GM18519 (cell line): ENCODE measurements at regions not wholly inside any gene's neighbourhood (a gene's known extent, or its start where the extent isn't known, plus 50 kb on each side); places are given as distances from the start of the nearest gene placed in this dataset.

Source experiments
- ATAC-seq: cut with Tn5 transposase; IDR thresholded peaks from one replicate; pipeline ENCODE4 v1.9.1; 2021; ENCODE audit warnings: mild to moderate bottlenecking, moderate library complexity; ENCODE audit not compliant: unreplicated experiment, low FRiP score

DNA sequence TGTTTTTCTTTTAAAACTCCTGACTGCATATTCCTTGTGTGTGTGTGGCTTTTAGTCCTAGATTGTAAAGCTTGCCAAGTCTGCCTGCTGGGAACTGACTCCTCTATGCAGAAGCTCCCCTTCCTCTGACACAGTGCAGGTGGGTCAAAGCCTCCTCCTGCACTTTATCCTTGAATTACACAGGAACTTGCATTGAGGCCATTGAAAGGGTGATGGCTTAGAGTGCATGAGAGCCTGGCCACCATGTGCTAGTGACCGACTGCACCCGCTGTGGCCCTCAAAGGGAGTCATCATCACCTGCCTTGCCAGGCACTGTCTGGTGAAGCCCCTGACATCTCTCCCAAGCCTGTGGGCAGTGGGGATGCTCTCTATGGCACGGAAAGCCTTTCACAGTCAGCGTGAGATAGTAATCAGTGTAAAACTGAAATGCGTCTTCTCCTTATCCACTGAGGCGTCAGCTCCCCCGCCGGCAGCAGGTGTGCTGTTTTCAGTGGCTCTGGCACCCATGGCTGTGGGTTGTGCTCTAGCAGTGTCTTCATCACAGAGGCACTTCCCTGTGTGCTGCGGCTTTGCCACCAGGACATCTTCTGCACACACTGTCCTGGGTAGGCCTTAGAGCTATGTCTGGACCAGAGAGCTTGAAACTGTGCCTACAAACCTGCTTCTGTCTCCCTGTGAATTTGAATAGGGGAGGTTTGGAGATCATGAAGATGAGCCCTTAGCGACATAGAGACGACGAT, 87.9 kb downstream of the THBS2 start:
- ATAC-seq, result no peak

DNA sequence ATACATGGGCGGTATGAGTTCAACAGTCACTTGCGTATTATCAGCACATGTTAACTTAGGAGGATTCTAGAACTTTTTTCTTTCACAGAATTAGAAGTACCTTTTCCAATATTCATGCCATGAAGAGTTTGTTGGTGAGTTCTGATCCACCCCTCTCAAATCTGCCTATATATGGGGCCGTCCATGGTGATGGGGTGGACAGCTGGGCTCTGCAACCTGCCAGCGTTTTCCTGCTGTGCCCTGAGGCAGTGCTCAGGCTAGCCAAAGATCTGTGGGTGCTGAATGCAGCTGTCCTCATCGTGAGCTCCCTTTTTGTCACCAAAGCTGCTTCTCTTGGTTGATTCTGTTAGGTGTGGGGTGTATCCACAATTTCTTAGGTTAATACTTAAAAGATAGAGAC, 88.7 kb downstream of the THBS2 start:
- ATAC-seq, result no peak

DNA sequence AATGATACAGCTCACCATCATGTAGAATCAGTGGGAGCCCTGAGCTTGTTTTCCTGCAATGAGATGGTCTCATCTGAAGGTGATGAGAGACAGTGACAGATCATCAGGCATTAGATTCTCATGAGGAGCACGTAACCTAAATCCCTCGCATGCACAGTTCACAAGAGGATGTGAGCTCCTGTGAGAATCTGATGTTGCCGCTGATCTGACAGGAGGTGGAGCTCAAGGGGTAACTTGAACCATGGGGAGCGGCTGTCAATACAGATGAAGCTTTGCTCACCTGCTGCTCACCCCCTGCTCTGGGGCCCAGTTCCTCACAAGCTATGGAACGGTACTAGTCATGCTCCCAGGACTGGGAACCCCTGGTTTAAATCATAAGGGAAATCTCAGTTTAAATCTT, 89.2 kb downstream of the THBS2 start:
- ATAC-seq, result no peak

DNA sequence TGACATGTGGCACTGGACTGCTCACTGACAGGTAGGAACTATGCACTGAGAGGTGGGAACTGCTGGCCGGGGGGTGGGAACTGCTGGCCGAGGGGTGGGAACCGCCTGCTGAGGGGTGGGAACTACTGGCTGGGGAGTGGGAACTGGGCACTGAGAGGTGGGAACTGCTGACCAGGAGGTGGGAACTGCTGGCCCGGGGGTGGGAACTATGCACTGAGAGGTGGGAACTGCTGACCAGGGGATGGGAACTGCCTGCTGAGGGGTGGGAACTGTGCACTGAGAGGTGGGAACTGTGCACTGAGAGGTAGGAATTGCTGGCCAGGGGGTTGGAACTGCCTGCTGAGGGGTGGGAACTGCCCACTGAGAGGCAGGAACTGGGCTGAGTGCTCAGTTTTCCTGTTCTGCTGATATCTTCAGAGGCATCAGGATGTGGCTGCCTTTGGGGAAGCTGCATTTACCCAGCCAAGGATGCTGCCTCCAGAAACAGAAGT, 90.2 kb downstream of the THBS2 start:
- no peak for ATAC-seq

DNA sequence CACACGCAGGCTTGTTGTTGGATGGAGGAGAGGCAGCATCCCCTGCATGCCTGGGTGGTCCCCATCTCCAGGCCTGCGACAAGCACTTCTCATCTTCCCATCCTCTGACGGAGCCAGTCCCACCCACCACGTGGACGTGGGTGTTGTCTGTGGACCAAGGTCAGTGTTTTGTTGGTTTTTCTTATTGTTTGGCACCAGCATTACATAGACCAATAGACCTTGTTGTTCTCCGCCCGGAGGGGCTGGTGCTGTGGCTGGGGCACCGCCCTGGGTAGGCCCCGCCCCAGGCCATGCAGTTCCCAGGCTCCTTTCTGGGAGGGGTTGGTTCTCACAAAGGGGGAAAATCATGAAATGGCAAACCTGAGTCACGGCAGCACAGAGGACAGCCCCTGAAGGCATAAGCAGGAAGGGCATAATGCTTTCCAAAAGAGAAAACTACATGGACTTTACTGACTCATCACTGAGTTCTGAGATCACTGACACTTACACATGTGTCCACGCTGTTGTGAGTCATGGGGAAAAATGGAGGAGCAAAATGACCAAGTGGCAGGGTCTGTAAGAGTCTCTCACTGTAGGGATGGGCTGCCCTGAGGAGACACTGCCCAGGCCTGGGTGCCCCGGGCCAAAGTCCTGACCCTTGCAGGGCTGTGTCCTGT, 90.8 kb downstream of the THBS2 start:
- ATAC-seq, result no peak

DNA sequence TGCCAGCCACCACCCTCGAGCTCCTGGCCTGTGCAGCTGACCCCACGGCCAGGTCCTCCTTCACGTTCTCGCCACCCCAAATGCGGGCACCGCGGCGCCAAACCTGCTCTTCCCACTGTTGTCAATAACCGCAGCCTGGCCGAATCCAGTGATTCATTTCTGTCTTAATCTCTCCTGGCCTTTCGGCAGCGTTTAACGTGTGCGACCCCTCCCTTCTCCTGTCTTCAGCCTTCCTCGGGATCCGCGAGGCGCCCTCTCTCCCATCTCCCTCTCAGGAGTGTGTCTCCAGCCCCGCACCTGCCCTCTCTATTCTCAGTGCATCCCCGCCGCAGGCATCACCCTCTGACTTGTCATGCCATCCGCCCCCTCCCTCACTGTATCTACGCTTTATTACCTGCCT, 91.4 kb downstream of the THBS2 start:
- no peak for ATAC-seq

DNA sequence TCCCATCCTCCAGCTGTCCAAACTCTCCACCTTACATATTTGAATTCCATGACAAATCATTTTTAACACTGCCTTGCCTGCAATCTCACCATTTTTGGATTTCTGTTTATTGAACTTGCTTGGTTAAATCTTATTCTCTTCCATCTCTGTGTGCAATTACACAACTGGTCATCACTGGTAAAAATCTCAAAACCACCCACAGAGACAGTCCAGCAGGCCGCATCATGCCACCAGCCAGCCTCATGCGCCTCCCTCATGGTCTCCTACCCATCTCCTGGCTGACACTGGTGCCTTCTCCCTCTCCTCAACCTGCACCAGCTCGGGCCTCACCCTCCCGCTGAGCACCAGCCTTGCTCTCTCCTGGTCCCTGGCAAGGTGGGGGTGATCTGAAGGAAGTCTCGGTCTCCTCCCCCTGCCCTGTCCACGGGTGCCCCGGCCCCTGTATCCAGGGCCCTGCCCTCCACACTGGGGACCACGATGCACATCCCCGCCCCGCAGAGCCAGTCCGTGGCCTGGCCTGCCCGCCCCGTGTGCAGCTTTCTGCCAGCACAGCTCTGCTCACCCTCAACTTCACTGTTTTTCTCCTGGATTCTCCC, 92.0 kb downstream of the THBS2 start:
- no peak for ATAC-seq

DNA sequence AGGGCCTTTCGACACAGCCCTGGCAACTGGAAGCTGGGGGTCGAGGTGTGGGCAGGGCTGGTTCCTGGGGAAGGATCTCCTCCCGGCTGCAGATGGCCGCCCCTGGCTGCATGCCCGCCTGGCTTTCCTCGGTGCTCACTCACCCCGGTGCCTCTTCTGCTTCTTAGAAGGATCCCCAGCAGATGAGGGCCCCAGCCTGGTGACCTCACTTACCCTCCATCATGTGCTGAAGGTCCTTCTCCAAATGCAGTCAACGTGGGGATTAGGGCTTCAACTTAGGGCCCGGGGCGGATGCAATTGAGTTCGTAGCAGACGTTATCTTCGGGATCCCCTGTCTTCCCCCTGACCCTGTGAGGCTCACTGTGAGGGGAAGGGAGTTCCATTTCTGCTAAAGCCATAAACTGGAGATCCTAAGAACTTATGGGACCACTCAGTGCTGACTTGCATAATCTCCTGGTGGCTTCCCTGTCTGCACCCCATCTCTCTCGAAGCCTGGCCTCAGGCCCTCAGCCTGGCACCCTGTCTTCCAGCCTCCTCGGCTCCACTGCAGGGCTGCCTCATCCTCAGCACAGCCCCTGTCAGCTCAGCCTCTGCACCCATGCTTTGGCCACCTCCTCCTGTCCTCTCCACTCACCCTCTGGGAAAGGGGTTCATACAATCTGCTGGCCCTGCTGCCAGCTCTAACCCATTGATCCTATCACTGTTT, 92.6 kb downstream of the THBS2 start:
- no peak for ATAC-seq

DNA sequence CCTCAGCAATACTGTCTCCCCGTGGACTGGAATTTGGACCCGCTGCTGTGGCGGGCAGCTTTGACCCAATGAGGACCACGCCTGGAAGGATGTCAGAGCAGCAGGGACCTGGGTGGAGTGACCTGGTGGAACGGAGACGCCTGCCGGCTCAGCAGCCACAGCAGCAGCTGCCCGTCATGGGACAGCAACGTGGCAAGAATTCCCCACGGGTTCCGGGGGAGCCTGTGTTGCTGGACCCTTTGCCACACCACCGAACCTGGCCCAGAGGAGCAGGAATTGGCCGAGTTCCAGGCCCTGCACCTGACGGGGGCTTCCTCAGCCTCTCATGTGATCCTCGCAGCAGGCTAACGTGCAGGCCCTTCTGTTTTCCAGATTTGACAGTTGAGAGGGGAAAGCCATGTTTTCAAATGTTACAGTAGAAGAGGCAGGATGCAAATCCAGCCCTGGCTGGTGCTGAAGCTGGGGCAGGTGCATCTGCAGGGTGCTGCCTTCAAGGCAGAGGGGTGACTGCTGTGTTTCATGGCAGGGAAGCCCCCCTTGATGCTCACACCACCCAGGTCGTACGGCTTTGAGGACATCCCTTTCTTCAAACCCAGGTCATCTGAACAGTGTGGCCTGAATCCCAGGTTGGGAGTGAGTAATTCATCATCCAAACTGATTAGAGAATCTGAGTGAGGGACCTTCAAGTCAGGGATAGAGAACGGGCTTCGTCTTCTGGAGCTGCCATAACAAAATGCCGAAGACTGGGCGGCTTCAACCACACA, 93.4 kb downstream of the THBS2 start:
- no peak for ATAC-seq

DNA sequence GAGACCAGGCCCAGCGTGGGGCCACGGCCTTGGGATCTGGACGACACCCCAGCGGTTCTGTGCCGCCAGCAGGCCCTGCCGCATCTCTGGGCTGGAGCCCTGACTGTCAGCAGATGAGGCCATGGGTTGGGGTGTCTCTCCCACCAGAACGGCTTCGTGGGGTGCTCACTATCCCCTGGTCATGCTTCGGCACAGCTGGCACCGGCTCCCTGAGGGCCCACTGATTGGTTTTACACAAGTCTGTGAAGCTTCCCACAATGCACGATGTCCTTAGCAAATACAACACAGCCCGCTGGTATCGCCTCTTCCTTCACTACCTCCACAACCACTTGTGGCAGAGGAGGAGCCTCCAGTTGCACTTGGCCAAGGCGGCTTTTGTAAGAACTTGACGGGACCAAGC, 94.3 kb downstream of the THBS2 start:
- ATAC-seq, result no peak

DNA sequence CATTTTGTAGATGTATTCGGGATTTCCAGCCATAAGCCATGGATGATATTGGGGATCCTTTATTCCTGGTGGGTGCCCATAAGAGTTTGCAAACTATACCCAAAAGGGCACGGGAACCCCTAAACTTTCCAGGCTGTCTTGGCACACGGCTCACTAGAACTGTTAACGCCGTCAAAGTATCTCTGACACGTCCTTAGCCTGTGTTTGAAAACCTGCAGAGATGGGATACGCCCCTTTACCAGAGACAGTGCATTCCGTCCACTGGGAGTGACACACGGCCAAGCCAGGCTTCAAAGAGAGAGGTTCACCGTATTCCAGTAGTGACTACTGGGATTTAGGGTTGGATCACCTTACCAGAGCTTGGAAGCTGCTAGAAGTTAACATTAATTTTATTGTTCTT, 95.0 kb downstream of the THBS2 start:
- ATAC-seq, result no peak

DNA sequence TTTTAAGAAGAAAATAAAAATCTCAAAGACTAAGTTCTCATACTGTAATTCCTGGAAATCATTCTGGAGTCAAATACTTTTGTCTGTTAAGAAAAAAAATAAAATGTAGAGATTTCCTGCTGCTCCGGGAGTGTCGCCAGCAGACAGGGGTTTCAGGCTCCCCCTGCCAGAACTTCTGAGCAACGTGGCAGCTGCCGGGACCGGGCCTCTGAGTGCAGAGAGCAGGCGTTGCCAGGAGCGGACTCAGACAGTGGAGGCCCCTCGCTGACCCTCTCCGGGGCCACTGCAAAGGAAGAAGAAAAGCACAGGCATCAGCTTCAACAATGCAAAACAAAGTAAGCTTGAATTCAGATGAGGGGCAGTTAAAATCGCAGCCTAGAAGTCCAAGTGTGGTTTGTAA, 95.5 kb downstream of the THBS2 start:
- no peak for ATAC-seq

DNA sequence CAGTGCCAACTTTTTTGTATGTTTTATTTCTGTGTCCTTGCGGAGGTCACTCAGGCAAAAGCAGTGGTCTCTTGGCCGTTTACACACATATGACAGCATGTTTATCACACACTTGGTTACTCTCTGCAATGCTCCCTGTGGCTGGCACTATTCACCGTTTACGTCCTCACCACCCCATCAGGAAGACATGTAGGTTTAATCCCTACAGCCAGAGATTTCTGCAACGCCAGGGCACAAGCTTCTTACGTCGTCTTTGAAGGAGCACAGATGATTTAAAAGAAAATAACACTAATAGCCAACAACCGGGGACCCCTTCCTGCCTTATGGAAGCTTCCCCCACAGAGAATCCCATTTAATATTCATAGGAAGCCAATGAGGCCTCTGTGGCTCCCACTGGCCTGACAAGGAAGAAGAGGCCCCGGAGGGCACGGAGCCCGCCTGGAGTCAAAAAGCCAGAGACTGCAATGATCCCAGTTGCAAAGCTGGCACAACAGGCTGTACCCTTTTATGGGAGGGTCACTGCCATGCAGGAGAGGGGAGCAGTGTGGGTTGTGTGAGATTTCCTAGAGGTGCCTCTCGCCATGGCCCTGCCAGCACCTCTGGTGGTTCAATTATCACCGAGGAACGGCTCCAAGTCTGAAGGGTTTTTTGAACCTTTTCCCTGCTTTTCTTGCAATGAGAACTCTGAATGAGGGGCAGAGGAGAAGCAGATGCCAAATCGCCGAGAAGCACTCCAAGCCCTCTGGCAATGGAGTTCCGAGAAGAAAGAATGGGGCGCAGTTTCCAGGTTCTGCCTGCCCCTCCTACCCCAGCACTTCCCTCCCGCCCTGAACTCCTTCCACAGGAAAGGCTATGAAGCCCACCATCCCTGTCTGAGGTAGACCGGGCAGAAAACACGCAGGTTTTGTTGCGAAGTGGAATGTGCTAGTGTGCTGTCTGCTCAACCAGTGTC, 96.2 kb downstream of the THBS2 start:
- no peak for ATAC-seq

DNA sequence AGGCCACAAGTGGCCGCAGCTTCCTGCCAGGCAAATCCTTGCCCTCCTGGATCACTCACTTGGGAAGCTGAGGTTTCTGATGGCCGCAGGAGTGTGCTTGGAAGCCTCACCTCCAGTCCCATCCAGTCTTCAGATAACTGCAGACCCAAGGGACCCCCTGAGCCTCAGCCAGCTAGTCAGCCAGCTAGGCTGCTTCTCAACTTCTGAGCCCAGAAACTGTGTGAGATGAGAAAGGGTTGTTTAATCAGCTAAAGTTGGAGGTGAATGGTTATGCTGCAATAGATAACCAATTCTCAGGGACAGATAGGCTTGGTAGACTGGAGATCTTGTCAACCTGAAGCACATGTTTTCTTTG, 96.9 kb downstream of the THBS2 start:
- no peak for ATAC-seq

DNA sequence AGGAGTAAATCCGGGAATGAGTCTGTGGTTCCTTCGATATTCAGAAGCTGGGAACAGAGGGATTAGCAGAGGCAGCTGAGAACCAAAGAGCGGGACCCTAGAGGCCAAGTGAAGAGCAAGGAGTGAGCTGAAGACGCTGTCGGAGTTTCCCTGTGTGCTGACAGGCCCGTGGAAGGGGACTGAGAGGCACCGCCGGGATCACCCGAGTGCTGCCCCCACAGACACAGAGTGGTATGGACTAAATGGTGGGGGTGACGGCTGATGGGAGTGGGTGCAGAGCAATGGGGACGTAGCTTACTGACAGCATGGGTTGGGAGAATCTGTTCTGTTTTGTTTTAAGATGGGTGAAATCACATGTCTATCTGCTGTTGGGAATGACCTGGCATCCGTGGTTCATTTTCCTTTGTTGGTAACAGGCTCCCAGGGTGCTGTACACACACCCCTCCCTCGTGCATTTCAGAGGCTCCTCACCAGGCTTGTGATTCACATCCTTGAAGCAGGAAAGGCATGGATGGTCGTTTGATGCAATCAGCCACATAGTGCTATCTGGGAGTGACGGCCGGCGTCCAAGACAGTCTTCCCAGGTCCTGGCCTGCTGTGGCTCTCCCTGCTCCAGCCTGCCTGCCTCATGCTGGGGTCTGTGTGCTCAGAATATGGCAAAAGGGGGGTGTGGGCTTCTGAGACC, 97.4 kb downstream of the THBS2 start:
- no peak for ATAC-seq

DNA sequence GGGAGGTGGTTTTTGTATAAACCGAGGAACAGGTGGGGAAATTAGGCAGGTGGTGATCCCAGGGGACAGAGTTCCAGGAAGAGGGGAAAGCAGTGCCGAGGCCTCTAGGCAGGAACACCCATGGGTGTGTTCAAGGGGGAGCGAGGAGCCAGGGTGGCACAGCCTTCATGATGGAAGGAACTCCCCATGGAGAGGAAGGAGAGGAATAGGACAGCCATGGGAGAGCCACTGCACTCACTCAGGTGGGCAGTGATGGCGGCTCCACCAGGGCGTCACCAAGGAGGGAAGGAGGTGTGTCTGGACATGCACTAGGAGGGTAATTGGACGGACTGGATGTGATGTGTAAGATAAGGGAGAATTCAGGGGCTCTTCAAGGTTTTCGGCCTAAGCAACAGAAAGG, 98.2 kb downstream of the THBS2 start:
- ATAC-seq, result no peak

DNA sequence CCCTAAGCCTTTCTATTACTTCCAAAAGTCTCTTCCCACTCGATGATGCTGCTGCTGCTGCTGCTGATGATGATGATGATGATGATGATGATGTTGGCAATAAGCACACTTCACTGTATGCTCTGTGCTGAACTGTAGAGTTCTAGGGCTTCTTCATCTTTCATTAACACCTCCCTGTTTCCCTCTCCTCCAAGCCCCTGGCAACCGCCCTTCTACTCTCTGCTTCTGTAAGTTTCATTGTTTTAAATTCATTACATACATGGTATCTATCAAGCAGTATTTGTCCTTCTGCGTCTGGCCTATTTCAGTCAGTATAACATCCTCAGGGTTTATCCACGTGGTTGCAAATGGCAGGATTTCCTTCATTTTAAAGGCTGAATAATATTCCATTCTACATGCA, 100.2 kb downstream of the THBS2 start:
- no peak for ATAC-seq

DNA sequence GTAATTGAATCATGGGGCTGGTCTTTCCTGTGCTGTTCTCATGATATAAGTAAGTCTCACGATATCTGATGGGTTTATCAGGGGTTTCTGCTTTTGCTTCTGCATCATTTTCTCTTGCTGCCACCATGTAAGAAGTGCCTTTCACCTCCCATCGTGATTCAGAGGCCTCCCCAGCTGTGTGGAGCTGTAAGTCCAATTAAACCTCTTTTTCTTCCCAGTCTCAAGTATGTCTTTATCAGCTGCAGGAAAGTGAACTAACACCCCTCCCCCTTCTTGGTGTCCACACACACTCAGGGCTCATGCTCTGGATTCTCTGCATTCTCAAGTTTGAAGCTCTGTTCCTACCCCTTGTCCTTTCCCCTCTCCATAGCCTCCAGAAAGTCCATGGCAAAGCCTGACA, 107.1 kb downstream of the THBS2 start:
- ATAC-seq, result no peak

DNA sequence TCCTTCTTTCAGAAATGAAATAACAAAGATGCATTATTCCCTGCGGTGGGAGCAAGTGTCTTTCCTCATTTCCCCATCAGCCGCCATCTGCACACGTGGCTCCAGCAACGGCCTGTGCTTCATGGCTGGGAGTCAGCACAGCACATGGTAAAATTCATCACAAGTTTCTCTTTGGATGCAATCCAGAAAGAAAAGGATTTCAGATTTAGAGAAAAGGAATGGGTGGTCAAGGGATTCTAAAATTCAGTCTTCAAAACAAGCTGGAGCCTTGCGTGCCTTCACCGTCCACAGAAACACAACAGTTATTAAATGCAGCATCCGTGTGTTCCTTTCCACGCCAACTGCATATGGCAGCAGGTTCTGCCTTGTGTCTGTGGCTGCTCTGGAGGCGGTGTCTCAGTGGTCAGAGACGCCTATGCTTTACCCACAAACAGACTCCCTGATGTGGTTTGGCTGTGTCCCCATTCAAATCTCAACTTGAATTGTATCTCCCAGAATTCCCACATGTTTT, 107.6 kb downstream of the THBS2 start:
- ATAC-seq, result no peak
